Anterior cingulate cortex (tissue), 58 donors: ENCODE measurements at regions not wholly inside any gene's neighbourhood (a gene's known extent, or its start where the extent isn't known, plus 50 kb on each side); places are given as distances from the start of the nearest gene placed in this dataset.

ENCODE experiments used
- DNase-seq, 58 donors: peaks; one replicate each; lab custom pipeline; 2025; lab: John Stamatoyannopoulos, UW

DNA sequence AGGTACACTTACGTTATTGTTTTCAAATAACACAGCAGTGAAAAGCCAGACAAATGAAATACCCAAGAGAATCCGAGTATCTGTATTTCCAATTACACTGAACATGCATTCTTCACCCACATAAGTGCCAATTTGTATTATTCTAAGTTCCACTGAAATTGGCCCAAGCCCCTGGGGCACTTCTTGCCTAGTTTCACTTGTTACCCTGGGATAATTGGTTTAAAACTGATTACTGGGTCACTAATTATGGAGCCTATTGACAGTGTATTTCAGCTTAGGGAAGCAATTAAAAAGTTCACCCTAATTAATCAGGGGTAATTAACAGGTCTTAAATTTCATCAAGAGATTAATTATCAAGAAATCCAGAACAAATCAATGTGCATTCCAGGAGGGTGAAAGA is 60.5 kb upstream of the HS3ST2 start:
- DNase-seq: no peak

- no peak for DNase-seq
Observed at GRCh38 chr16:22754577-22754976, 59.4 kb upstream of the HS3ST2 start.

- DNase-seq: no peak
Observed at GRCh38 chr16:22757202-22757601, 56.8 kb upstream of the HS3ST2 start.

DNA sequence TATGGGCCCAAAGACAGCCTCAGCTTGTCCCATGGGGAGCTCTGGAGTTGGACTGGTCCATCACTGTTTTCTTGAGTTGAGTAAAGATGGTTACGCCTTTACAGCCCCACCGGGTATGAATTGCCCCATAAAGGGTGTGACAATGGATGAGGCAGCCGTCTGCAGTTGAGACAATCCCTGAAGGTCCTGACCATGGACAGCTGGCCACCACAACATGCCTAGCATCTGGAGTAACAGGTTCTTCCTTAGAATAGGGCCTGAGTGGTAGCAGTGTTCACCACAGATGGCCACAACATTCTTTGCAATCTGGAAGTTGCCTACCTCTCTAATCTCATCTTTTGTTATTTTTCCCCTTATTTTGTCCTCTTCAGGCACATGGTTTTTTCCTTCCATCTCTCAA is 51.5 kb upstream of the HS3ST2 start:
- no peak for DNase-seq

GRCh38 chr16:22763437-22764080 is 50.4 kb upstream of the HS3ST2 start:
- peak in 2 of 58 donors; percentile 10 to 17 for DNase-seq
